Body of pancreas (tissue), 4 donors: ENCODE measurements at regions not wholly inside any gene's neighbourhood (a gene's known extent, or its start where the extent isn't known, plus 50 kb on each side); places are given as distances from the start of the nearest gene placed in this dataset.

Experiments
- ATAC-seq: fragments of 150-250 bp; one replicate; pipeline ENCODE4 v1.9.1; 2016
- DNase-seq, 4 donors: peaks; one replicate each; pipeline ENCODE4 v3.0.0-alpha.2; 2019
- H3K27ac ChIP-seq, 4 donors: fragments of 200-600 bp; sonication (generic); 1 replicate in 3 of 4; 2 replicates in 1 of 4; pipeline versions ENCODE4 v1.5.1 to v1.6.1; 2016 to 2019; ENCODE audit warnings: mild to moderate bottlenecking in 1 of 4, mixed read lengths in 1 of 4, moderate library complexity in 1 of 4
- H3K27me3 ChIP-seq, 2 donors: fragments of 200-600 bp; sonication (generic); one replicate each; pipeline ENCODE4 v1.6.0; 2016; ENCODE audit warnings: mild to moderate bottlenecking in 1 of 2
- H3K36me3 ChIP-seq, 2 donors: fragments of 200-600 bp; sonication (generic); replicated peaks in 1 of 2; 2 replicates each; pipeline ENCODE4 v1.5.1; 2016; ENCODE audit warnings: low read depth in 2 of 2; ENCODE audit not compliant: insufficient read depth in 1 of 2
- H3K4me1 ChIP-seq: fragments of 200-600 bp; sonication (generic); one replicate; pipeline ENCODE4 v1.6.0; 2016
- H3K4me3 ChIP-seq, 2 donors: fragments of 200-600 bp; sonication (generic); 1 replicate in 1 of 2; 2 replicates in 1 of 2; pipeline ENCODE4 v1.5.1; 2016 to 2019
- H3K9me3 ChIP-seq, 3 donors: fragments of 200-600 bp; sonication (generic); 1 replicate in 2 of 3; 2 replicates in 1 of 3; pipeline ENCODE4 v1.5.1; 2016
- CTCF ChIP-seq, 7 experiments: fragments of 450-650 bp in 4 of 7; fragments of 200-600 bp in 3 of 7; sonication (generic) in 3 of 7; IDR thresholded peaks; one replicate each; pipeline ENCODE4 v1.5.1; 2016 to 2019; ENCODE audit warnings: antibody characterized with exemption in 7 of 7
- POLR2A ChIP-seq, 3 donors: fragments of 450-650 bp; IDR thresholded peaks; one replicate each; pipeline ENCODE4 v1.6.1; 2016; ENCODE audit warnings: antibody characterized with exemption in 3 of 3, mild to moderate bottlenecking in 2 of 3
- WGBS, 2 donors: methylation state at CpG; one replicate each; pipeline ENCODE4 v1.1.5; 2017; 5-methylcytosine and 5-hydroxymethylcytosine counted together
- intact Hi-C: fragments of 100-400 bp; cut with DNase I; formaldehyde crosslinking; loops from one replicate; pipeline ENCODE4 v1.15.1; 2023

GRCh38 chr16:64116151-64116550 is 1005.7 kb downstream of the CDH11 start:
- no peaks in the 10 kb centered on the region for H3K27me3 ChIP-seq
- TF ChIP-seq POLR2A (IDR thresholded peaks at IDR 0.05) (no peak), CTCF (IDR thresholded peaks at IDR 0.05) (no peak)
- H3K36me3 ChIP-seq, result no peaks in the 10 kb centered on the region
- no peak overlapping the region for H3K4me3 ChIP-seq
- no peaks in the 10 kb centered on the region for H3K9me3 ChIP-seq
- no peak for DNase-seq
- 26 to 27% methylated on average over 1 of the region's 1 CpG for WGBS, 2 donors
- H3K27ac ChIP-seq, result no peak overlapping the region
- intact Hi-C loops, result no loop called here
- ATAC-seq, result no peak
- no peaks in the 10 kb centered on the region for H3K4me1 ChIP-seq

GRCh38 chr16:64109241-64109640 is 1012.6 kb downstream of the CDH11 start:
- ATAC-seq (no peak), DNase-seq (no peak)
- no peaks in the 10 kb centered on the region for H3K4me1 ChIP-seq
- no peak overlapping the region for H3K27ac ChIP-seq
- WGBS, 2 donors, result 29 to 42% methylated on average over 2 of the region's 2 CpGs
- no peaks in the 10 kb centered on the region for H3K27me3 ChIP-seq
- intact Hi-C loops, result no loop called here
- TF ChIP-seq POLR2A (IDR thresholded peaks at IDR 0.05) (no peak), CTCF (IDR thresholded peaks at IDR 0.05) (no peak)
- no peaks in the 10 kb centered on the region for H3K36me3 ChIP-seq
- no peaks in the 10 kb centered on the region for H3K9me3 ChIP-seq
- no peak overlapping the region for H3K4me3 ChIP-seq

GRCh38 chr16:64102654-64103053 is 1019.2 kb downstream of the CDH11 start:
- Histone ChIP-seq H3K27me3 (no peaks in the 10 kb centered on the region), H3K4me1 (no peaks in the 10 kb centered on the region), H3K4me3 (no peak overlapping the region), H3K9me3 (no peaks in the 10 kb centered on the region), H3K36me3 (no peaks in the 10 kb centered on the region), H3K27ac (no peak overlapping the region)
- no peak for TF ChIP-seq POLR2A (IDR thresholded peaks at IDR 0.05)
- TF ChIP-seq CTCF (IDR thresholded peaks at IDR 0.05), result no peak
- DNase-seq (no peak), ATAC-seq (no peak)
- WGBS, 2 donors, result 33 to 38% methylated on average over 2 of the region's 2 CpGs
- intact Hi-C loops, result no loop called here

GRCh38 chr16:64098451-64098850 is 1023.4 kb downstream of the CDH11 start:
- Histone ChIP-seq H3K27me3 (no peaks in the 10 kb centered on the region), H3K9me3 (no peaks in the 10 kb centered on the region), H3K36me3 (no peaks in the 10 kb centered on the region), H3K4me1 (no peaks in the 10 kb centered on the region), H3K27ac (no peak overlapping the region), H3K4me3 (no peak overlapping the region)
- DNase-seq (no peak), ATAC-seq (no peak)
- no peak for TF ChIP-seq CTCF (IDR thresholded peaks at IDR 0.05)
- TF ChIP-seq POLR2A (IDR thresholded peaks at IDR 0.05), result no peak
- 59 to 67% methylated on average over 1 of the region's 1 CpG for WGBS, 2 donors
- intact Hi-C loops, result no loop called here

GRCh38 chr16:64096689-64097088 is 1025.2 kb downstream of the CDH11 start:
- intact Hi-C loops, result no loop called here
- no peaks in the 10 kb centered on the region for H3K4me1 ChIP-seq
- TF ChIP-seq CTCF (IDR thresholded peaks at IDR 0.05), result no peak
- TF ChIP-seq POLR2A (IDR thresholded peaks at IDR 0.05), result no peak

More at GRCh38 chr16:64096689-64097088, 1025.2 kb downstream of the CDH11 start:
- Histone ChIP-seq H3K27me3 (no peaks in the 10 kb centered on the region), H3K4me3 (no peak overlapping the region), H3K36me3 (no peaks in the 10 kb centered on the region), H3K27ac (no peak overlapping the region), H3K9me3 (no peaks in the 10 kb centered on the region)
- WGBS, 2 donors, result 86 to 89% methylated on average over 1 of the region's 1 CpG
- ATAC-seq (no peak), DNase-seq (no peak)
